Non-pigmented ciliary epithelial cell (primary cell): ENCODE measurements at regions not wholly inside any gene's neighbourhood (a gene's known extent, or its start where the extent isn't known, plus 50 kb on each side); places are given as distances from the start of the nearest gene placed in this dataset.

Experiments used
- DNase-seq: peaks from one replicate; pipeline ENCODE4 v3.0.0-alpha.2; 2010; ENCODE audit warnings: low read depth

DNA sequence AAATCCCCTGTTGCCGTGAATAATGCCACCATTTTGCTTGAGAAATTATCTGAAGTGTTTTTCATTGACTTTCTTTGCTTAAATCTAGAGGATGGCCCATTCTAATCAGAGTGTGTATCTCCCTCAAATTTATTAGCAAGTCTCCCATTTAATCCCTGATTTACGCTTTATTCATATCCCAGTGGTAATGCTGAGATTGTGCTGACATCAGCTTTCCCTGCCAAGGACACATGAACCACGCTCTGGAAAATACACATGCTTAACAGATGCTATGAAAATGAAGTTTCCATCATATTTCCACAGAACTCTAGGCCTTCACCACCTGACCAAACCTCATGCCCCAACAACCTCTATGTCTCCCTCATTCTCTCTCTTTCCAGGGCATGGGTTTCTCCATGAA, 545.4 kb downstream of the TUSC7 start:
- no peak for DNase-seq

DNA sequence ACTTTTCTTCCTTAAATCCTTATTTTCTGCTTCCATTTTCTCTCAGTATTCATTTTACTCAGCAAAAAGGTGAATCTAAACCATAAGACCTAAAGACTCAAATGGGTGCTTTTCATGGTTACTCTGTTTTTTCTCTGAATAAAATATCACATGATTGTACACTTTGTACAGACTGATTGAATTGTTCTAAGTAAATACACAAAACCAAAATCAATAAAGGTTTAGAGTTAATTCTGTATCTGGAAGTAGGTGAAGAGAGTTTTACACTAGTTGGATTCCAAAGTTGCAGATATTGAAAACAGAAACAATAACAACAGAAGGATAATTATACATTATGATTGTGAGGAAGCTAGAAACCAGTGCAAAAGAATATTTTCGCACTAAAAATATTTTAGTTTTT, 546.2 kb downstream of the TUSC7 start:
- no peak for DNase-seq

DNA sequence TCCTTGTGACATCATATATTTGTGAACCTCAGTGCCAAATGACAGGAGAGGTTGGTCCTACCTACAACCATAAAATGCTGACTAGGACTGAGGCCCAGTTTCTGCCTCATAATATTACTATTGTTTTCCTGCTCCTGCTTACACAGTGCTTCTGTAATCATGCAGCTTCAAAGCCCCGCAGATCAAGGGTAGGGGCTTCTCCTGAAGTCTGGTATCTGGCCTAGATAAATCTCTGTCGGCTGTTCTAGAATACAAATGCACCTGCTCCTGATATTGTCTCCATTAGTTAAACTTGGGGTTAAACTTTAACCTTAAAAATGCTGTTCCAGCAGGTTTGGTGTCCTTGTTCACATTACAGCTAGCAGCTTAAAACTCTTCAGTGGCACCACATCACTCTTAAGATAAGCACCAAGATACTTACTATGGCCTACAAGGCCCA, 552.4 kb downstream of the TUSC7 start:
- DNase-seq: no peak

DNA sequence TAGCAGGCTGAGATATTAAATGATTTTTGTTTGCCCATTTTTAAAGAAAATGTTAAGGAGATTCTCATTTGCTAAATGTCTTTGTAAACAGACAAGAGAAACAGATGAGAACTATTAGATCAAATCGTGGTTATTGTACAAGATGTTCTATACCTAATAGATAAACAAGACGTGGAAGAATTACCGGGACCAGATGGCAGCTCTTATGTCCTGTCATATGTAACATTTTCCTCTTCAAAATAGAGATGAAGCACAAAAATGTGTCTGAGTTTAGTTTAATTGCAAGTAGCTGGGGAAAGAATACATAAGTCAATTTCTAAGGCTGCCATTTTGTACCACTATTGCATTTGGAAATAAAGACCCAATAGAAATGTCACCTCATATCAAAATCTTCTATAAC, 553.7 kb downstream of the TUSC7 start:
- DNase-seq: no peak

DNA sequence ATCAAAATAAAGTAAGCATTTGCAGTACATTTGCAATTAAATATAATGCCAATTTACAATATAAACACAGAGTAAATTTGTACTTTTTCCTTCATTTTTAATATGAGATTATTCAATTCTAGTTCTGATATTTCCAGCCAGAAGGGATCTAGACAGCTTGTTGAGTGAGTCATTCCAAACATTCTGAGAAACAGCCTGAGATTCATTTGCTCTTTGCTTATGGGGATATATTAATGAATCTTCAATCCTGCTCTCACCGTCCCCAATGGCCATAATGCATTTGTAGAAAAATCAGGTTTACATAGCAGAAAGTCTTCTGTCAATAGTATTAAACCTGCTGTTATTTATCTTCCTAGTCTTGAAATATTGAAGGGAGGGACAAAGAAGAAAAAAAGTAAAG, 554.2 kb downstream of the TUSC7 start:
- no peak for DNase-seq

DNA sequence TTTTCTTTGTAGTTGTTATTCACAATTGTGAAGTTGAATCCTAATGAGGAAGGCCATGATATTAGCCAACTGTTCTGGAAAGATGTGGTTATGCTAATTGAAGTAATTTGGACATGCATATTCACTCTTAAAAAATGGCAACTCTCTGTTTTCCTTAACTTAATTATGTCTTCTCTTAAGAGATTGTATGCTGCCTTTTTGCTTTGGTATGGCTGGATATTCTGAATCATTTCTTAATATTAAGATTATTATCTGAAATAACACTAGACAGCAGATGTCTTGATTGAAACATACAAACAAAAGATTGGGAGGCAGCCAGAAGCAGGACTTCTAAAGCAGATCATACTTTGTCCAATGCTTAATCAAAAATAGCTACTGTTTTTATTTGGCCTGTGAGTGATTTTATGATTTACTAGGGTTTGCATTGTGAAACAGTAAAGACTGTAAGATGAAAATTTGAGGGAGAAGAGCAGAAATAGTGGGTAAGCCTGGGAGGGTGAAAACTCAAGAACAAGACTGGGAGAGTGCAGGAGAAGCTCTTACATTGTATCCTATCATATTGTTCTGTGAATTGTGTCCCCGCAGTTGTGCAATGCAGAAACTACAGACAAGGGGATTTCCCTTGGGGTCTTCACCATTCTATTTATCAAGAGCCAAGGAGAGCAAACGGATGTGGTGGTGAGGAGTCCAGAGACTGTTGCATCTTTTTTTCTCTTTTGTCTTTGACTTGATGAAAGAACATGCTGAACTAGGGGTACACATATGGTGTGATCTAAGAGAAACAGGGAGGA, 554.8 kb downstream of the TUSC7 start:
- DNase-seq: no peak

DNA sequence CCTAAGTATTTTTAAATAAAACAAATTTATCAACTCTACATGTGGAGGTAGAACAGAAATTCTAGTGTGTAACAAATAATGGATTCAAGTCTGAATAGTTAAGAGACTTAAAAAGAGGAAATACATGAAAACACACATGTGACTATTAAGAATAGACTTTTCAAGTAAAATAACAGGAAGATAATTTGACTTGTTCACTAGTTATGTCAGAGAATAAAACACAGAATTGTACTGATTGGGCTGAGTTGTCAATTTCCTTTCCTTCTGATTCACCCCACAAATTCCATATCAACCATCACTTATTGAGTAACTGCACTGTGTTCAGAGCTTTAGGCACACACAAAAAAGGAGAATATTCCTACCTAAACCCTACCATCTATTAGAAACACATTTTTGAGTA, 557.2 kb downstream of the TUSC7 start:
- DNase-seq: no peak

DNA sequence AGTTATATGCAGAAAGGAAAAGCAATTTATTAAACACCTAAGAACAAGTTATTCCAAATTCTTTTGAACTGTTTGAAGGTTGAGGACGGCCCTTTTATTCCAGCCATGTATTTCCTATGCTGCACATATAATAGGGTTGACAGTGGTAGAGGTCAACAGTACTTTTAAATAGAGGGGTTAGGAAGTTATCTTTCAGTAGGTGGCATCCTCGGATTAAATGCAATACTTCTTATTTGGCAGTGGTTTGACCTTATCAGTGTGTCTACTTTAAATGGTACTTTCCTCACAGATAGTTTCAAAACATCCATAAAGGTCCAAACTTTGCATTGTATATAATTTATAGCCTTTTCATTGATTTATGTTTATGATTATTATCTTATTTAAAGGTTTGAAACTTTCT, 558.7 kb downstream of the TUSC7 start:
- no peak for DNase-seq

DNA sequence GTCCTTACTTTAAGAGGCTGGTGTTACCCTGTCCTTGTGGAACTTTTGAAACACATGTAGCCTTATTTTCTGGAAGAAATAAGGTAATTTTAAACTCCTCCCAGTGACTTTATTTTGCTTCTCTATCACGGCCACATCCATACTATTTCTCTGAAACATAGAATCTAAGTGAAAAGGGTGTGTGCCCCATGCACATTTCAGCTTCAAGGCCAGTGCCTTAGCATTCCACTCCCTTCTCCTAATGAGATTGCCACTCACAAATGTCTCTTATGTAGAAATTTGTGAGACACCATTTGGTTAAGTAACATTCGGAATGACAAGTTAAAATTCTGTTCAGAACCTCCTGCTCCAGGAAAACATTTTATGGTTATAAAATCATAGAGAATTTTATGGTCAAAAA, 562.7 kb downstream of the TUSC7 start:
- DNase-seq: no peak

DNA sequence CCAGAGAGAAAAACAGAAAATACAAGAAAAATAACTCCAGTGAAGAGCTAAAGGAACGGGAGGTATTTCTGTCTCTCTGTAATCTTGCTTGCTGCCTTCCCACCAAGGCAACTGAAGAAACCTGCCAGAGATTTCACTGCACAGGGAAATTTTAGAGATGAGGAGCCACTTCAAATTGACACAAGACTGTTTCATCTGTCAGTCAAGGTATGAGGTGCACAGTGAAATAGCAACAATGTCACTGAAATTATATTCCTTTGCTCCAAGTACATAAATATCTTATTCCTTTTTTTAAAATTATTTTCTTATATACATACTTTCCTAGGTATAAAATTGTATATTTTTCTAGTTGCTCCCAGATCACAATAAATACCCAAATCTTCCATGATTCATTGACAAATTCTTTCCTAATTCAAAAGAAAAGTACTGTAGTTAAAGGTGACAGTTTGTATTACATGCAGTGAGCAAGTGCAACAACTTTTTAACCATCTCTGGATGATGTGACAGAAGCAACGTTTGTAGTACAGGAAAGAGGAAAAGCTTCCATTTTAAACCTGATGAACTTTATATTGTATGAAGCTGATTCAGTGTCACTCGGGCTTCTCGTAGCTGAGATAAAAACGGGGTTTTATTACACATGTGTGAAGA, 563.4 kb downstream of the TUSC7 start:
- no peak for DNase-seq

DNA sequence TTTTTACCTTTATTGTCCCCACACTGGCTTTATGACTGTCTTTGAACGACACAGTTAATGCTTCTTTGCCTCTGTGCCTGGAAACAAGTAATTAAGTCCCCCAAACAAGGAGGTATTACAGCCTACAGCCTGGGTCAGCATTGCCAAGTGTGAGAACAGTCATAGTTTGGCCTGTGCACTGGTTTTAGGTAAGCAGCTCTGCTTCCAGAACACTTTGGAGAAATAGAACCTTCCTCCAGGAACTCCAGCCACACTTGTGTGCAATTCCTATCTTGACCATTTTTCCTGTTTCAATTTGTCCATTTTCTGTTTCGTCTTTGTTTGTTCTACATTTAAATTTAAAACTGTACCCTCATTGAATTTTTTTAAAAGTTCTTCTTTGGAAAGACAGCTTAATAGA, 568.2 kb downstream of the TUSC7 start:
- no peak for DNase-seq

DNA sequence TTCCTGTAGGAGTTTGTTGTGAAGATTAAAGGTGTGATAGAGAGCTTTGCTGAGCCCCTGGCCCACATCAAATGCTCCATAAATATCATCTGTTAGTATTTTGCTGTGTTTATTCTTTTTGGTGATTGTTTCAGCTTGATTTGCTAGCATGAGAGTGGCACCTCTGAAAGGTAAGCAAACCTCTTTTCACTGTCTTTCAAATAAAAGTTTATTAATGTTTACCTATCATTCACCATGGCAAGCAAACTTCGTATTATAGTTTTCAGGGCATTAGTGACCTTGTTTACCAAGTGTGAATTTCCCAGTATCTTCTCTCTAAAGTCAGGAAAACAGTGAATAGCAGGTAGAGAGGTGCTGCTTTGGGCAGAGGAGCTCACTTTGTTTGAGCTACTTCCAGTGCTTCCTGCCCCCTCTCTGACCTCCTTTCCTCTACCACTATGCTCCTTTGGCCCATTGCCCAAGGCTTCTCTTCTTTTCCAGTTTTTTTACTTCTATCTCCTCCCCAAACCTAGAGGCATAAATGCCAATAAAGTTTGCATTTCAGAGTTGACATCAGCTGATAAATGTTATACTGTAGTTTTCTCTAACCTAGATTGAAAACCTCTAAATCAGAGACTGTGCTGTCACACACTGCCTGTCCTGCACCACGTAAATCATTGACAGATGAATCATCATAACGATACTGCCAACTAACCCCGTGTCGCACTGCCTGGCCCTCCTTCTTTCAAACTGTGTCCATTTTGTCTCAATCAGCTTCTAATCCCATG, 569.0 kb downstream of the TUSC7 start:
- no peak for DNase-seq

DNA sequence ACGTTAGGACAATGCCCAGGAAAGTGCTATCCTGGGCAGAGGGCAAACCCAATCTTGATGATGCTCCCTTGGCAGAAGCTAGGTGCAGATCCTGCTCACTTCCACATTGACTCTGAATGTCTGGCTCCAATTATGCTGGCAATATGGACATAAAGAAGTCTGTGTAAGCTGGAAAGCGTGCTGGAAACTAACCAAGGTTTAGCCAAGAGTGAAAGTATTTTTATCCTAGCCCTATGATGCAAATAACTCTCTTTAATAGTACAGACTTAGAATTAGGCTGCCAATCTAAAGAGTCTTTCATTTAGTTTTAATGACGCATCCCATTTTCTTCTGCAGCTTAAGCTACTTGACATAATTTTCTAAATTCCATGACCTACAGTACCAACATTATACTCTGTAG, 571.8 kb downstream of the TUSC7 start:
- DNase-seq: no peak

DNA sequence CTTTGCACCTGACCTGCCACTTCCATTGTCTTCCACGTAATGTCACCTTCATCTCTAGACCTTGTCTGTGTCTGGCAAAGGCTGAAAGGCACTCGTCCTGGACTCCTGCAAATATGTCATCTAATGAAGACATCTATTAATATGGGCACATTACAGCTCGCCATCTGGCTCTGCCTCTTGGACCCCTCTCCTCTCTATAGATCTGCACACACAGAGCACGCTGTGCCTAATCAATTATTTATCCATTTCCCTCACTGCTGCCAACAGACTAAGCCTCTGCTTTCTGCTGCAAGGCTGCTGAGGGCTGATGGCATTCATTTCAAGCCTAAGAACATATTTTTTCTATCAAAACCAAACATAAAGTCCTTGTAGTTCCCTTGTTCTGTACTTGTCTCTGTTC, 573.0 kb downstream of the TUSC7 start:
- DNase-seq: no peak

DNA sequence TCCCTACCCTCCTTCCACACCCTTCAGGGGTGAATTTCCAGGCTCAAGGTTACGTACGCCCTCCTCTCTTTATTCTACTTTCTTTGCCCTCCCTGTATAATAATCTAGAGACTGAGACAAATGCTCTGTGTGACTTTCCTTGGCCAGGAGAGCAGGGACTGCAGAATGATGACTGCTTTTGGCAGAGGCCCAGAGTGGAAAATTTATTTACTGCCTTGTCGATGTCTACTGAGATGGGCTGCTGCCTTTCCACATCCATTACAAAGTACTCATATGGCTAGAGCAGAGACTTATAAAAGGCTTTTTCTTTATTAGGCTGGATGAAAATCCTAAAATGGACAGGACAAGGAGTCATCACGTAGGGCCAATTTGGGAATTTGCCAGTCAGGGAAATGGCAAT, 576.2 kb downstream of the TUSC7 start:
- no peak for DNase-seq

DNA sequence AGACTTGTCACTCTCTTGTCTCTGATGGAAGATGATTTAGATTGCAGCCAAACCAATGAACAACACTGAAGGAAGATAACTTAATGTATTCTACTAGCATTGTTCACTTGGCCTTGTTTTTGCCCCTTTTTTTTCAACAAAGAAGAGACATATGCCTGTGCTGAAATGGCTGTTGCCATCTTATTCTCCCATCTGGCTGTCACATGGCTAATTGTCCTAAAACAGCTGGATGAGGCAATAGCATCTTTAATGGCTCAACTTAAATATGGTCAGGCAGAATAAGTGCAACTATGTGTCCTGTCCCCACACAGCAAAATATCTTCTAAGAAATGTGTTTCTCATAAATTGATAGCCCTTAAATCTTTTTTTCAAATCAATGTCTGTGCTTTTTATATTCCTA, 576.9 kb downstream of the TUSC7 start:
- DNase-seq: no peak

DNA sequence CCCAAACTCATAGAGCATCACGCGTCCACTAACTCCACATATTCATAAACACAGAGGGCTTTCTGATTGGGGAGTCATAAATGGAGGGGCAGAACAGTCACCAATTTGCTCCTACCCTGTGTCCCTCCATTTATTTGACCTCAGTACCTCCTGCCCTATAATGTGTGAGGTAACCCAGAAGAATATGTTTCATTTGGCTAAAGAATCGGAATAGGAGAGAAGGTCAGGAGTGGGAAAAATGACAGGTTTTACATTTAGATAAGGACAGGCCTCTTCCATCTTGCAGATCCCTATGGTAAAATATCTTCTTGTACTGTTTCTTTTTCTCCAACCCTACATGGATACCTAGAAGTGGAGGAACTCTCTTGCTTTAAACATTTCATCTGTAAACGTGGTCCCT, 578.0 kb downstream of the TUSC7 start:
- DNase-seq: no peak

DNA sequence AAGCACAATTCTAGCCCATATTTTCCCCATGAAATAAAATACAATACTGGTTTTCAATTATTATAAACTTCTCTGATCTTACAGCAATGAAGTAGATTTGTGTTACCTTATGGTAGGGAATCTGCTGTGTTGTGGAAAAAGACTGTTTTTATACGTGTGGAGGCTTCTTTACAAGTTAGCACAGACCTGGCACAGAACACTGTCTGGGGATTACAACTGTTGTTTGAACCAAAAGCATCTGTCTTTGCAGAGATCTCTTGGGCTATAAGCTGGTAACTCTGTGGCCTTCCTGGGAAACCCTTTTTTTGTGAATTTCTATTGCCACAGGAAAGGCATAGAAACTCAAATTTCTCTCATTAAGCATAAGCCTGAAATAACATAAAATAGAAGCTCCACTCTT, 581.9 kb downstream of the TUSC7 start:
- DNase-seq: no peak

DNA sequence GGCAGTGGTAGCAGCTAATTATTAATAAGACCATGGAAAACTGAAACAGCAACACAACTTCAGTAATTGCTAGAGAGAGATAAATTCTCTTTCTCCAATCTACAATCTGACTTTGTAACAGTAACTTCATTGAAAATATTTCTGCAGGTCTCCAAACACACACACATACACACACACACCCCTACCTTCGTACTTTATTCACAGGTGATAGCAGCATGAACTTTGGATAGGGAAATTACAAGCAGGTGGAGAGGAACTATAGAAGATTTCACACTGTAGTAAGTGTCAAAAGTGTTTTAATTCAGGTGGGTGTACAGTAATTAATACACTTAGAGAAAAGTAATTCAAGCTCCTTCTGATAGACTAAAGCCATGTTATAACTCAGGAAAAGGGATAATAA, 587.5 kb downstream of the TUSC7 start:
- DNase-seq: no peak

DNA sequence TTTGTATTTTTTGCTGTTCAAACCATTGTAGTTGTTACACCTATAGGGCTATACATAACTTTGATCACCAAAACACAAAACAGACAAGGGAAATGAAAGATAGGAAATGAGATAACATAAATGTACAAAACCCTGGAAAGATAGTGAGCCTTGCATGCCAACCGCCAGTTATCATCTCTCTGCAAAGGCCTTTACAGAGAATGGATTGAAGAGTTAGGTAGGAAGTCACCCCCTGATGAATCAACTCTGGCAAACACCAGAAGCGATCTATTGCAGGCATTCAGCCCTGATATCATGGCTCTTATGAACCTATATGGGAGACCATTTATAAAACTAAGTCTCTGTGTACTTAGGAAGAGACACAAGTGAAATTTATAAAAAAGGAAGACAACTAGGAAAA, 588.0 kb downstream of the TUSC7 start:
- no peak for DNase-seq

DNA sequence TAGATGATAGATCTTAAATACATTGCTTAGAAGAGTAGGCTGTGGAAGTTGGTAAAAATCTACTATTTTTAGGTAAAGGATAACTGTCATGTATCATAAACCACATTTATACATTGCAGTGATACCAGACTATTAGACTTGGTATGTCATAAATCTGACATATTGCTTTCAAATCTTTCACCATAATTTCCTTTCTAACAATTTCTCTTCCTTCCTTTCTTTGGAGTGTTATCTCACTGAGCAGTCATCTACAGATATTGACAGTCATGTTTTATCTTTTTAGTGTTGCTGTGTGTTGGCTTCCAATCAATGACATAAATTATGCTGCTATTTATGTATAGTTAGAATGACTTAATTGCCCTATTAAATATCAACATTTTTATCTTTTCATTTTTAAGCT, 588.7 kb downstream of the TUSC7 start:
- DNase-seq: no peak

DNA sequence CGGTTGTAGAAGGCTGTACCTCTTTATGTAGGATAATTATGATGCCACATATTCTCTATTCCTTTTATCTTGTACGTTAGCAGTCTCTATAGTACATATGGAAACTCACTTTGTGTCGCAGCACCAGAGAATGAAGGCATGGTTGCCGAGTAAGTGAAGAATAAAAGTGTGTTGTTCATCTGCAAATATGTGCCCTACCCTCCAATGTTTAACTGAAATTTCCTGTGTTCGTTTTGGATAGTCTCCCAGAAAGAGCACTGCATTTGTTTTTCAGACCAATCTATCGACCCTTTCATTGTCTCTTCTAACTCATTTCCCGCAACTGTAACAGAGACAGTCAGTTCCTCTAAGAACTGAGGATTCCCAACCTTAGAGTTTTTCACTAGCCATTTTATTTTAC, 592.8 kb downstream of the TUSC7 start:
- no peak for DNase-seq

DNA sequence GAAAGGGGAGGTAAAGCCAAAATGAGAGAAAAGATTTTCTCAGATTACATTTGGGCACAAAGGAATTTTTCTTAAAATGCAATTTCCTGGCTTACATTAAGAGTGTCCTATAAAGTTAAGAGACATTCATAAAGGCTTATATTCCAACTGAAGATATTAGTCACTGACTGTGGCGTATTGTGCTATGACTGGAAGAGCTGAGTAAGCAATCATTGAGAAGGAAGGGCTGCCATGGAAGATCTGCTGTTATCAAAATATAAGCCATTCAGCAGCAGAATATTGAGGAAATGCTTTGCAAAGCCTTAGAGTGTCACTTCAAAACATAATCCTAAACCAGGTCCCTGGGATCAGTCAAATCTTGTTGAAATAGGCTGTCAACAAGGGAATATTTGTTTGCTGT, 593.9 kb downstream of the TUSC7 start:
- no peak for DNase-seq
